Fibroblast of the conjunctiva (primary cell): ENCODE measurements at regions not wholly inside any gene's neighbourhood (a gene's known extent, or its start where the extent isn't known, plus 50 kb on each side); places are given as distances from the start of the nearest gene placed in this dataset.
A peak's percentile ranks its signal among the peaks of the same experiment; 100 is the strongest.

Source experiments
- DNase-seq: peaks from one replicate; pipeline ENCODE4 v3.0.0-alpha.2; 2010; ENCODE audit warnings: low read depth

DNA sequence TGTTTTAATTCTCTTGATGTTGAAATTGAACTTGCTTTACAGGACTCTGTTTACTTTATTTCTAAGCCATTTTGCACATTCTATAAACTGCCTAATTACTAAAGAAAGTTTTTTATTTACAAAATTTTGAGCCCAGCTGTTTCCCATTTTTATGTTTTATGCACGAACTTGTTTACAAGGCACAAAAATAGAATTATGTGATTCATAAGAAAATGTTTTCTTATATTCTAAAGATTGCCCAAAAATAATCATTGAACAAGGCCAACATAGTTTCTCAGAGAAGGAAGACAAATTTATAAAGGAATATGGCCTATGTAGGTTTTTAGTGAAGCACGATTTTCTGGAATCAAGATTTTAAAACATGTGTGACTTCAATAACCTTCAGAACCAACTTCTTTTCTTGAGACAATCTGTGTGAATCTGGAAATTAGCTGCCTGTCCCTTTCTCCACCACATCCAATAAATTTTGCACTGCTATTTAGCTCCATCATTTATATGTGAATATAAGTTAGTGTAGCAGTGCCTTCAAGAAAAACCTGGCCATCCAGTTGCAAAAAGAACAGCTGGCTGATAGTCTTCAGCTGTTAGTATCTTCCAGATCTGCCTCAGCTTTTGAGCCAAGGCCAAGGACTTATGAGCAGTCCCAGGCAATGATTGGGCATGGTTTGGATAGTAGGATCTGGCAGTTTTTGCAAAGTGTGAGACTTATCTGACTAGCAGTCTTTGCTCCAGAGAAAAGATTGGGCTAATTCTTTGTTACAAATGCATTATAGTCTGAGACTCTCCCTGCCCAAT lies 253.2 kb upstream of the COL3A1 start:
- no peak for DNase-seq

- DNase-seq, result no peak
These were observed 252.4 kb upstream of the COL3A1 start for GRCh38 chr2:188721784-188722183.

GRCh38 chr2:188725746-188726360 lies 248.3 kb upstream of the COL3A1 start:
- DNase-seq, result no peak

DNA sequence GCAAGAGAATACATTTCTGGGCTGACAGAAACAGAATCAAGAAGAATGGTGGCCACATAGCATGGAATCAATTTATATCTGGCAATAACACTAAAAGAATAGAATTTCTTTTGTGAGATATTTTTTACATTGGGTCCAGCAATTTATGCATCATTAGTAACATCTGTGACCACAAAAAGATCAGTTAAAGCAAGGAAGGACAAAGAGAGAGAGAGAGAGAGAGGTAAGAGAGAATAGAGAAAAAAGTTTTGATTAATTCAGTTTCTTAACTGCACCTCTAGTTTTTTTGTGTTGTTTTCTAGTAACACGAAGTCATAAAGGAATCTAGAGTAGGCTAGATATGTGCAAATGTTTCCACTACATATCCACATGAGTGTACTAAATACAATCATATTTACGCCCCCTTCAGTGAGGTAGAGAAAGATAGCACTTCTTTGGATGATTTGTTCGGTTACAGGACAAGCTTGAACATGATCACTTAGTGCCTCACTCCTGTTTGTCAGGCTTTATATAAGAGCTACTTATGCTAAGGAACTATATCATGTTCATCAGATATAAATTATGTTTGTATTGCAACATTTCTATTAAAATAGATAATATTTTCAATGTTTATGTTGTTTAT lies 247.4 kb upstream of the COL3A1 start:
- no peak for DNase-seq

DNA sequence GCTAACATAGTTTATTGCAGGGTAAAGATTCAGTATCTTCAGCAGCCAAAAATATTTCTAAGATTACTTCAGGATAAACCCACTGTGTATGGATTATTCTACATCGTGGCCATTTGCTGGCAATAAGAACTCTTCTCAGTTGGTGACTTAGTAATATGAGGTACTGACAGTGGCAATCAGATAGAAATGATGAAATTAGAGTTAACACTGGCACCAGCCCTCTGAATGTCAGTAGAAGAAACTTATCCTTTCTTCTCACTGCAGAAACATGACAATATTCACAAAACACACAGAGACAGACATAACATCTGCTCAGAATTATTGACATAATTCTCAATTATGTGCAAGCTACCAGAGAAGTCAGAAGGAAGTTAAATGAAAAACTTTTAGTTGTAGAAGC lies 246.3 kb upstream of the COL3A1 start:
- no peak for DNase-seq

GRCh38 chr2:188734691-188735090 lies 239.5 kb upstream of the COL3A1 start:
- DNase-seq, result no peak

DNA sequence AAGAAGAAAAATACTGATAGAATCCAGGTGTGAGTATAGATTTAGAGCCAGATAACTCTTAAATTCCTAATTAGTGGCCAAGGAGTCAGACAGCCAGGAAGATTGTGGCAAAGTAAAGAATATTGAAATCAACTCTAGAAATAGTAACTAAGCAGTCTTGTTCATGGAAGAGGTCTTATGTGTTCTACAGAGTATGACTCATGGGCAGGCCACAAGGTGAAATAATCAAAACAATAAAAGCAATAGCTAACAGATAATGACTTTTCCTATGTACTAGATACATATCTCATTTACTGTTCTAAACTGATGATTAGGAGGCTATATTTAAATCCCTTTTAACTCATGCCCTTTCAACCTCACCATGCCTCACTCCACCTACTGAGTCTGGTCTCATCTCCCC lies 227.4 kb upstream of the COL3A1 start:
- no peak for DNase-seq

GRCh38 chr2:188751816-188752215 lies 222.4 kb upstream of the COL3A1 start:
- no peak for DNase-seq

DNA sequence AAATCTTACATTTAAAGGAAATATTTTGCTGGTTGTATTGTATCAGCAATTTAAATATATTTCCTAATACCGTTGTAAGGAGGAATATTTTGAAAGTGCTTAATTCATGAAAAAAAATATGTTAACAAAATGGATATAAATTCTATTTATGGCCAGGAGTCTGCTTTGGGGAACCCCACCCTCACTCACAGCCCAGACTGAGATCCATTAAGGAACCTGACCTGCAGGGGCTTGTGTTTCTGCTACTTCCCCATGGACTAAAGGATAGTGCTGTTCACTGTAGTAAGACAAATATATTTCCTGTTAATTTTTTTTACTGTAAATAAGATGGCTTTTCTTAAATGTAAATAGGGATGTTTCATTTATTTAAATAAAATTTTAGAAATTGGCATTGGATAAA lies 221.9 kb upstream of the COL3A1 start:
- DNase-seq, result no peak

GRCh38 chr2:188762151-188762550 lies 212.0 kb upstream of the COL3A1 start:
- DNase-seq, result no peak

GRCh38 chr2:188765522-188766470 lies 208.4 kb upstream of the COL3A1 start:
- DNase-seq, result no peak

- no peak for DNase-seq
These were observed 207.7 kb upstream of the COL3A1 start for GRCh38 chr2:188766471-188766856.

- no peak for DNase-seq
These were observed 207.0 kb upstream of the COL3A1 start for GRCh38 chr2:188767176-188767575.

GRCh38 chr2:188770296-188770695 lies 203.9 kb upstream of the COL3A1 start:
- DNase-seq, result no peak

GRCh38 chr2:188773075-188773474 lies 201.1 kb upstream of the COL3A1 start:
- no peak for DNase-seq

DNA sequence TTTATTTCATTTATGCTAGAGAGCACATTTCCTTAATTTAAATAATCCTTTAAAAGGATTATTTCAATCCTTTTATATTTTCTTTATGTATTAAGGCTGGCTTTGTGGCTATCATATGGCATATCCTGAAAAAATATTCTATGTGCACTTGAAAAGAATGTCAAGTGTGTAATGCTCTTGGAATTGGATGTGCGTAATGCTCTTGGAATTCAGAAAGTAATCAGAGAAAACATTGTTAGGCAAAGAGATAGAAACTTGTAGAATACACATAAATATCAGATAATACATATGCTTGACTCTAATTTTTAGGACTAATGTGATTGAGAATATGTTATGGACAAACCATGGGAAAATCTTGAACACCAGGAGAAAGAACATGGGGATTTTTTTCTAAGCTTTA lies 197.5 kb upstream of the COL3A1 start:
- DNase-seq, result no peak

DNA sequence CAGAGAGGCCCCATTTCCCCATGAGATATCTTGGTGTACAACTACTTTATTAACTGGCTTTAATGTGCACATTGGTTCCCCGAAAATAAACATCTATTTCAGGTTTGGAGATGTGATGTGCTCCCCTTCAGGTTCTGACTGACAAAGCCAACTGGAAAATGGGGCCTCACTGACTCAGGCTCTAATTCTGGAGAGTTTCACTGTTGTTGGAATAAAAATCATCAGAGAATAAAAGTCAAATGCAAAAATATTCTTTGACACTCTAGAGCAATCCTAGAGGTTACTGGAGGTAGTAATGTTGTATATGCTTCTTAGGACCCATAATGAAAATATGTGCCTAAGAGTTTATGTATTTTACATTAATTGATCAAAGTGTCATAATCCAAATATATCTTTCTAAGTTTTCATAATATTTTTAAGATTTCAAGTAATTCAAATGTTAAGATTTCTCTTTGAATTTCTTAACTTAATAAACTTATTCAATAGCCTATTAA lies 189.9 kb upstream of the COL3A1 start:
- no peak for DNase-seq

DNA sequence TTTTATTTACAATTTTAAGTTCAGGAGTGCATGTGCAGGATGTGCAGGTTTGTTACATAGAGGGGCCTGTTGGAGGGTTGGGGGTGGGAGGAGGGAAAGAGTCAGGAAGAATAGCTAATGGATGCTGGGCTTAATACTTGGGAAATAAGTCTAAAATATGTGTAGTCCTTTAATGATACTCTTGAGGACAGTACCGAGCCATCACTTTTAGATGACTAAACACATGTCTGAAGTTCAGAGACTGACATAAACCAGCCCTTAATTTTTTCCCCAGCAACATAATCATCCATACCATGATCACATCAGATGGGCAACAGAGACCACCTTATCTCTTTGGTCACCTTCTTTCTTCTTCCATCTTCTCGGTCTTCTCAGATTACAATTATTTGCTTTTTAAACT lies 189.1 kb upstream of the COL3A1 start:
- no peak for DNase-seq

- DNase-seq, result no peak
These were observed 188.7 kb upstream of the COL3A1 start for GRCh38 chr2:188785490-188785889.

DNA sequence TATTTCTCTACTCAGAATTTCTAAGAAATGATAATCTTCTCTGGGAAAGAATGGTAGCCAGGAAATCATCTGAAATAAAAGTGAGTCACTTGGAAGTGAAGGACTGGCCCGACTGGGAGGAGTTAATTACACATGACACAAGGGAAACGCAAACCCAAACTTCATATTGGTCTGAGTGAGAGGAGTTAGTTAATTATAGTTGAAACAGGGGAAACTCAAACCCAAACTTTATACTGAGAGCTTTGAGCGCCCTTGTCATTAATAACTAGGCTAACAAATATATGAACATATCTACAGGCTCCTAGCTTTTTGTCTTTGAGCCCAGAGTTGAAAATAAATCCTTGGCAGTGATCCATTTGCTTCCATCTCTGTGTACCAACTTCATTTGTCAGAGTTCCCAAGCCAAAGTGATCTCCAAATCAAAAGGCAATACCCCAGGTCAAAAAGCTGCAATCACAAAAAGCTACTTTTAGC lies 187.8 kb upstream of the COL3A1 start:
- DNase-seq, result peak; percentile 61

- DNase-seq, result peak; percentile 60
These were observed 187.0 kb upstream of the COL3A1 start for GRCh38 chr2:188787021-188787657.
